HEK293 (cell line): ENCODE measurements at regions not wholly inside any gene's neighbourhood (a gene's known extent, or its start where the extent isn't known, plus 50 kb on each side); places are given as distances from the start of the nearest gene placed in this dataset.
A peak's percentile ranks its signal among the peaks of the same experiment; 100 is the strongest.

Experiments used
- CTCF ChIA-PET: fragments of 350-600 bp; formaldehyde crosslinking; extraction: SDS; loops from one replicate; lab custom pipeline; 2021; ENCODE audit warnings: antibody characterized with exemption; lab: Yijun Ruan, JAX
- POLR2A ChIA-PET: fragments of 300-600 bp; formaldehyde crosslinking; extraction: SDS; loops from one replicate; lab custom pipeline; 2020; ENCODE audit warnings: antibody characterized with exemption, inconsistent platforms; lab: Yijun Ruan, JAX
- H3K27ac ChIP-seq: fragments of 200-500 bp; sonication (Bioruptor generic); 2 replicates; pipeline ENCODE4 v1.5.1; 2014; ENCODE audit warnings: low read depth, low read length, control low read depth, inconsistent platforms; ENCODE audit errors: extremely low read depth
- H3K36me3 ChIP-seq, 2 experiments: fragments of 200-500 bp in 1 of 2; sonication (Bioruptor generic) in 1 of 2; 1 replicate in 1 of 2; 2 replicates in 1 of 2; pipeline ENCODE4 v1.5.1; 2014 to 2017; ENCODE audit warnings: inconsistent platforms in 2 of 2, low read length in 2 of 2; ENCODE audit not compliant: control insufficient read depth in 2 of 2, insufficient read depth in 1 of 2
- H3K4me1 ChIP-seq: fragments of 200-500 bp; sonication (Bioruptor generic); 2 replicates; pipeline ENCODE4 v1.5.1; 2014; ENCODE audit warnings: mild to moderate bottlenecking, low read length, inconsistent platforms; ENCODE audit not compliant: control insufficient read depth, insufficient read depth
- H3K4me3 ChIP-seq: 2 replicates; pipeline ENCODE4 v1.5.1; 2011; ENCODE audit warnings: low read depth, mild to moderate bottlenecking, control low read depth, low read length, moderate library complexity
- H3K9me3 ChIP-seq: fragments of 200-500 bp; sonication (Bioruptor generic); 2 replicates; pipeline ENCODE4 v1.5.1; 2014; ENCODE audit warnings: low read depth, low read length, inconsistent platforms; ENCODE audit not compliant: control insufficient read depth, insufficient read depth
- OVOL3 ChIP-seq: fragments of 450-650 bp; formaldehyde crosslinking; IDR thresholded peaks from 2 replicates; pipeline ENCODE4 v1.5.1; 2016; ENCODE audit warnings: missing biosample characterization, missing genetic modification characterization
- REPIN1 ChIP-seq: fragments of 450-650 bp; formaldehyde crosslinking; IDR thresholded peaks from 2 replicates; pipeline ENCODE4 v1.5.1; 2017; ENCODE audit warnings: missing biosample characterization, missing genetic modification characterization, low read depth
- SCRT2 ChIP-seq: fragments of 450-650 bp; formaldehyde crosslinking; IDR thresholded peaks from 2 replicates; pipeline ENCODE4 v1.5.1; 2016; ENCODE audit warnings: missing biosample characterization, missing genetic modification characterization
- SP2 ChIP-seq: fragments of 450-650 bp; formaldehyde crosslinking; IDR thresholded peaks from 2 replicates; pipeline ENCODE4 v1.5.1; 2016; ENCODE audit warnings: missing biosample characterization, missing genetic modification characterization
- SP3 ChIP-seq: fragments of 450-650 bp; formaldehyde crosslinking; IDR thresholded peaks from 2 replicates; pipeline ENCODE4 v1.5.1; 2016; ENCODE audit warnings: missing biosample characterization, missing genetic modification characterization
- TCF7L2 ChIP-seq: IDR thresholded peaks from 2 replicates; pipeline ENCODE4 v1.6.1; 2011; ENCODE audit warnings: low read depth, mild to moderate bottlenecking, inconsistent platforms, low read length, moderate library complexity, borderline replicate concordance
- ZBTB11 ChIP-seq: fragments of 450-650 bp; formaldehyde crosslinking; conservative IDR thresholded peaks from 2 replicates; pipeline ENCODE4 v1.5.1; 2016; ENCODE audit warnings: low read depth, missing biosample characterization, missing genetic modification characterization
- ZBTB8A ChIP-seq: fragments of 450-650 bp; formaldehyde crosslinking; IDR thresholded peaks from 2 replicates; pipeline ENCODE4 v1.5.1; 2016; ENCODE audit warnings: missing biosample characterization, missing genetic modification characterization
- ZNF148 ChIP-seq: fragments of 450-650 bp; formaldehyde crosslinking; IDR thresholded peaks from 2 replicates; pipeline ENCODE4 v1.5.0; 2017; ENCODE audit warnings: missing biosample characterization, missing genetic modification characterization, borderline replicate concordance
- ZNF155 ChIP-seq: fragments of 450-650 bp; formaldehyde crosslinking; IDR thresholded peaks from 2 replicates; pipeline ENCODE4 v1.5.1; 2016; ENCODE audit warnings: missing biosample characterization, missing genetic modification characterization
- ZNF24 ChIP-seq: fragments of 450-650 bp; formaldehyde crosslinking; IDR thresholded peaks from 2 replicates; pipeline ENCODE4 v1.5.1; 2016; ENCODE audit warnings: missing biosample characterization, missing genetic modification characterization
- ZNF37A ChIP-seq: fragments of 450-650 bp; IDR thresholded peaks from 2 replicates; pipeline ENCODE4 v1.5.1; 2018; ENCODE audit warnings: missing biosample characterization, missing genetic modification characterization
- ZNF433 ChIP-seq: fragments of 450-650 bp; formaldehyde crosslinking; IDR thresholded peaks from 2 replicates; pipeline ENCODE4 v1.5.1; 2016; ENCODE audit warnings: missing biosample characterization, missing genetic modification characterization, low read depth
- ZNF610 ChIP-seq: fragments of 450-650 bp; formaldehyde crosslinking; IDR thresholded peaks from 2 replicates; pipeline ENCODE4 v1.5.1; 2016; ENCODE audit warnings: missing biosample characterization, missing genetic modification characterization, borderline replicate concordance
- ZNF624 ChIP-seq: fragments of 450-650 bp; formaldehyde crosslinking; IDR thresholded peaks from 2 replicates; pipeline ENCODE4 v1.5.1; 2017; ENCODE audit warnings: missing biosample characterization, missing genetic modification characterization
- ZNF654 ChIP-seq: fragments of 450-650 bp; formaldehyde crosslinking; IDR thresholded peaks from 2 replicates; pipeline ENCODE4 v1.5.1; 2016; ENCODE audit warnings: low read depth, missing biosample characterization, missing genetic modification characterization
- ZNF701 ChIP-seq: fragments of 450-650 bp; formaldehyde crosslinking; IDR thresholded peaks from 2 replicates; pipeline ENCODE4 v1.5.1; 2016; ENCODE audit warnings: missing biosample characterization, missing genetic modification characterization
- ZSCAN4 ChIP-seq: fragments of 450-650 bp; formaldehyde crosslinking; IDR thresholded peaks from 2 replicates; pipeline ENCODE4 v1.5.1; 2017; ENCODE audit warnings: missing biosample characterization, missing genetic modification characterization
- TF ChIP-seq, protein P1 (sequence below): fragments of 450-650 bp; formaldehyde crosslinking; IDR thresholded peaks from 2 replicates; pipeline ENCODE4 v1.5.1; 2016; ENCODE audit warnings: missing biosample characterization, missing genetic modification characterization
- TF ChIP-seq, protein P2 (sequence below): fragments of 450-650 bp; formaldehyde crosslinking; IDR thresholded peaks from 2 replicates; pipeline ENCODE4 v1.5.1; 2016; ENCODE audit warnings: missing biosample characterization, missing genetic modification characterization

DNA sequence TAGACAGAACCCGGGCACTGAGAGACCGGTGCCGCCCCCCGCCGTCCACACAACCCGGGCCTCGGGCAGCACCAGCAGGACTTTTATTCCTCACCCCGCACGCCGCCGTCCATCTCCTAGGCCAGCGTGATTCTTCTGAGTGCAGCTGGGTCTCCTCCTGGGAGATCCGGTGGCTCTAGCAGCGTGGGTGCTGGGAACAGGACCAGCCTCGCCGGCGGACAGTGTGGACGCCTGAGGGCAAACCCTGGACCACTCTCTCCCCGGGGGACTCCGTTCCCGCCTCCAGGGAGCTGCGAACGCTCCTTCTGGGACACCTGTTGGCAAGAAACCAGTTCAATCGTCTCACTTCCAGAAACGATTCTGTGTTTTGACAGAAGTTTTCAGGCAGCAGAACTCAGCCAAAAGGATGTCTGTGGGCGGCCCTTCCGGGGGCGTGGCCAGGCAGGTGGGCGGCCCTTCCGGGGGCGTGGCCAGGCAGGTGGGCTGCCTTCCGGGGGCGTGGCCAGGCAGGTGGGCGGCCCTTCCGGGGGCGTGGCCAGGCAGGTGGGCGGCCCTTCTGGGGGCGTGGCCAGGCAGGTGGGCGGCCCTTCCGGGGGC lies 130.7 kb downstream of the DLL1 start:
- ChIA-PET POLR2A (no interaction called here), CTCF (interaction anchor here (0.6 kb wide), 1 partner anchor 14 kb away, joined by 3 read pairs; no protein-coding TSS in a partner anchor)
- Histone ChIP-seq H3K36me3 (no peaks in the 10 kb centered on the region), H3K9me3 (no peaks in the 10 kb centered on the region), H3K4me3 (no peak overlapping the region), H3K27ac (no peak overlapping the region), H3K4me1 (no peaks in the 10 kb centered on the region)
- TF ChIP-seq ZNF37A (tag by site-specific recombination) (no peak), ZNF701 (no peak), SP3 (peak; percentile 70), ZNF148 (tag by site-specific recombination) (no peak), SCRT2 (peak; percentile 52; the same call in 1 of the 2 replicates), REPIN1 (tag by site-specific recombination) (no peak), SP2 (tag by site-specific recombination) (peak; percentile 59), ZNF654 (no peak), ZNF155 (tag by site-specific recombination) (no peak)

- Histone ChIP-seq H3K4me1 (no peaks in the 10 kb centered on the region), H3K9me3 (no peaks in the 10 kb centered on the region), H3K36me3 (no peaks in the 10 kb centered on the region), H3K27ac (no peak overlapping the region), H3K4me3 (no peak overlapping the region)
- TF ChIP-seq ZNF610 (tag by site-specific recombination) (no peak), TCF7L2 (no peak), ZNF433 (tag by site-specific recombination) (no peak), ZBTB11 (tag by site-specific recombination) (no peak), OVOL3 (tag by site-specific recombination) (no peak), ZNF654 (no peak), ZNF37A (tag by site-specific recombination) (no peak), ZSCAN4 (tag by site-specific recombination) (no peak), ZNF624 (tag by site-specific recombination) (no peak), ZNF24 (tag by site-specific recombination) (no peak), ZBTB8A (tag by site-specific recombination) (no peak)
- TF ChIP-seq, protein P1, sequence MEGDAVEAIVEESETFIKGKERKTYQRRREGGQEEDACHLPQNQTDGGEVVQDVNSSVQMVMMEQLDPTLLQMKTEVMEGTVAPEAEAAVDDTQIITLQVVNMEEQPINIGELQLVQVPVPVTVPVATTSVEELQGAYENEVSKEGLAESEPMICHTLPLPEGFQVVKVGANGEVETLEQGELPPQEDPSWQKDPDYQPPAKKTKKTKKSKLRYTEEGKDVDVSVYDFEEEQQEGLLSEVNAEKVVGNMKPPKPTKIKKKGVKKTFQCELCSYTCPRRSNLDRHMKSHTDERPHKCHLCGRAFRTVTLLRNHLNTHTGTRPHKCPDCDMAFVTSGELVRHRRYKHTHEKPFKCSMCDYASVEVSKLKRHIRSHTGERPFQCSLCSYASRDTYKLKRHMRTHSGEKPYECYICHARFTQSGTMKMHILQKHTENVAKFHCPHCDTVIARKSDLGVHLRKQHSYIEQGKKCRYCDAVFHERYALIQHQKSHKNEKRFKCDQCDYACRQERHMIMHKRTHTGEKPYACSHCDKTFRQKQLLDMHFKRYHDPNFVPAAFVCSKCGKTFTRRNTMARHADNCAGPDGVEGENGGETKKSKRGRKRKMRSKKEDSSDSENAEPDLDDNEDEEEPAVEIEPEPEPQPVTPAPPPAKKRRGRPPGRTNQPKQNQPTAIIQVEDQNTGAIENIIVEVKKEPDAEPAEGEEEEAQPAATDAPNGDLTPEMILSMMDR (tag by site-specific recombination), result no peak
- TF ChIP-seq, protein P2, sequence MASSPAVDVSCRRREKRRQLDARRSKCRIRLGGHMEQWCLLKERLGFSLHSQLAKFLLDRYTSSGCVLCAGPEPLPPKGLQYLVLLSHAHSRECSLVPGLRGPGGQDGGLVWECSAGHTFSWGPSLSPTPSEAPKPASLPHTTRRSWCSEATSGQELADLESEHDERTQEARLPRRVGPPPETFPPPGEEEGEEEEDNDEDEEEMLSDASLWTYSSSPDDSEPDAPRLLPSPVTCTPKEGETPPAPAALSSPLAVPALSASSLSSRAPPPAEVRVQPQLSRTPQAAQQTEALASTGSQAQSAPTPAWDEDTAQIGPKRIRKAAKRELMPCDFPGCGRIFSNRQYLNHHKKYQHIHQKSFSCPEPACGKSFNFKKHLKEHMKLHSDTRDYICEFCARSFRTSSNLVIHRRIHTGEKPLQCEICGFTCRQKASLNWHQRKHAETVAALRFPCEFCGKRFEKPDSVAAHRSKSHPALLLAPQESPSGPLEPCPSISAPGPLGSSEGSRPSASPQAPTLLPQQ (tag by site-specific recombination), result no peak
- CTCF ChIA-PET, result no interaction called here
- POLR2A ChIA-PET, result no interaction called here
Observed at GRCh38 chr6:170159022-170159965, 131.6 kb downstream of the DLL1 start.
